GM19324 (cell line): ENCODE measurements at regions not wholly inside any gene's neighbourhood (a gene's known extent, or its start where the extent isn't known, plus 50 kb on each side); places are given as distances from the start of the nearest gene placed in this dataset.
"Not testable (repeated sequence)": the region's sequence is repeated elsewhere in the genome, so short reads cannot be mapped to it uniquely, and the experiment has no call there.

Experiments used
- ATAC-seq: cut with Tn5 transposase; IDR thresholded peaks from one replicate; pipeline ENCODE4 v1.9.1; 2021; ENCODE audit warnings: mild to moderate bottlenecking, moderate library complexity; ENCODE audit not compliant: unreplicated experiment, low FRiP score

DNA sequence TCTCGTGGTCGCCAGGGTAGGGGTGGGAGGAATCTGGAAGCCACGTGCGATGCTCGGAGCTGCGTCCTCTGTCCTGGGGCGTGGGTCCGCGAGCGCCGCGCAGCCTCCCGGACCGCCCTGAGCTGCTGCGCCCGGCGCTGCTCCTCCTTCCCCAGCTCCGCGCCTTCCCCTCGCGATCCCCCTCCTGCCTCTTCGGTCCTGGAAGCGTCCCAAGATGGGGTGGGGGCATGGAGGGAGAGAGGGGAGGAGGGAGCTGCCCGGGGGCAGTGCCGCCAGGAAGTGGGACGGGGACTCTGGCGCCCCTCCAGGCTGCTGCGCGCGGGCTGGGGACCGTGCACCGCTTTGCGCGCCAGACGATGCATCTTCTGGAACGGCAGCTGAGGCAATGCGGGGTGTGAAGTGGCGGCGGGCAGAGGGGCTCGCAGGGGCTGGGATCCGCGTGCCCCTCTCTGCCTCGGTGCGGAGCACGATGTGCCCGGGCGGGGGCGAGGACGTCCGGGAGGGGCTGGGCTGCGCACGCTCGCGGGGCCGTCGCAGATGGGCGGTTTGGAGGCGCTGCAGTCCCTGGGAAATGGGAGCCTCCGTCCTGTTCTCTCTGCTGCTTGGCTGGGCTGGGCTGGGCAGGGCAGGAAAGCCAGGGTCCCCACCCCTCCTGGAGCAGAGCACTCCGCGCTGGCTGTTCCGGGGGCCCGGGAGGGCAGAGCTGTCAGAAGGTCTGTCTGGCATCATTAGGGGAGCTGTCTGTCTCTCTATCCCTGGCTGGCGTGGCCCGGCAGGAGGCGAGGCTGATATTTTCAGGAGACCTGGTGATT lies 388.0 kb downstream of the SEC14L1 start:
- no peak for ATAC-seq

DNA sequence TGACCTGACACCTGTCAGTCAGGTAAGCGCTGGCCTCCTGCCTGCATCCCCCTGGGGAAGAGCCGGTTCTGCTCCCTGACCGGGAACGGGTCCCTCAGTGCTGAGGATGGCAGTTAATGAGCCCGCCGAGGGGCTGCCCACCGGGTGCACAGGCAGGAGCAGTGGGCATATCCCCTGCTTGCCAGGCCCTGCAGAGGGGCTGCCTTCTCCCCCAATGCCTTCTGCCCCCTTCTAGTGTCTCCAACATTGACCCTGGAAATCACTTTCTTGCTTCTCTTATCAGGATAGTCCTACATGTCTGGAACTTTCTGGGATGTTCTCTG lies 388.5 kb downstream of the SEC14L1 start:
- no peak for ATAC-seq

DNA sequence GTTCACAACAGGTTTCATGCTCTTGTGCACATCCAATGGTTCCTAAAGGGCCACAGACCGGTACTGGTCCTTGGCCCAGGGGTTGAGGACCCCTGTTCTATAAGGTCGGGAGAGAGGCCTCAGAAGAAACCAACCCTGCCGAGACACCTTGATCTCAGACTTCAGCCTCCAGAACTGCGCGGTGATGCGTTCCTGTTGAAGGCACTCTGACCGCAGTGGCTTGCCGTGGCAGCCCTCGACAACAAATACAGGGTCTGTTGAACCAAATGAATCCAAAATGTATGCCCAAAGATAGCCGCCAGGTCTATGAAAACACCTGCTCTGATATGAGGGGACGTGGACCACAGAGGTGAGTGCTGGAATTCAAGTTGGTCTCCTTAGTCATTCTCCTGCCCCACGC lies 389.8 kb downstream of the SEC14L1 start:
- no peak for ATAC-seq

DNA sequence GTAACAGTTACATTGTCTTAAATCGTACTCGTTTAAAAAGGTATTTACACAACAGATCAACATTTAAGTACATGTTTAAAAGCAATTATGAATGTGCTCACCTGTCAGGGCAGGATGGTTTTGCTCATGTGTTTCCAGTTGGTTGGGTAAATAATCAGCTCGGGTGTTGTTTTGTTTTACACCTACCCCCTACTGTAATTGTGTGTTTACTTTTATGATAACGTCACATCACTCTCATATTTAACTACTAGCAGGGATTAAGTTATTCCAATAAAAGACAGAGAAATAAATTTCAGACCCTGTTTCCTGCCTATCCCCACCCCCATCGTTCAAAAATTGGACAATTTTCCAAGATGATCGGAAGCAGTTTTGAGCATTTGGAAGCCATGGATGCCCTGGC lies 390.2 kb downstream of the SEC14L1 start:
- no peak for ATAC-seq

DNA sequence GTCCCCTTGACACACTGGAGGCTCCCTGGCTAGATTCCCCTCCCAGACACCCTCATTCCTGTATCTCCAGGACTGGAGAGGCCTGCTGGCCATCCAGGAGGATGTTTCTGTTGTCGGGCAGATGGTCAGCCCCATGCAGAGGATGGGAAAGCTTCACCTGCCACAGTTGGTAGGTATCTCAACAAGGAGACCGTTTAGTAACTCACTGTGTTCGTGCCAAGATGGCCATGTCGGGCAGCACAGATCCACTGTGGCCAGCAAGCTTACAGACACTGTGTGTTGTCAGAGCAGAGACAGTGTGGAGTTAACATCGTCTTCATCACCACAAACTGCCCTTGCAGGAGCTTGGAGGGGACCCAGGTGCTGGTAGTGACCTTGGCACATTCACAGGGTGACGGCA lies 390.9 kb downstream of the SEC14L1 start:
- ATAC-seq: no peak

DNA sequence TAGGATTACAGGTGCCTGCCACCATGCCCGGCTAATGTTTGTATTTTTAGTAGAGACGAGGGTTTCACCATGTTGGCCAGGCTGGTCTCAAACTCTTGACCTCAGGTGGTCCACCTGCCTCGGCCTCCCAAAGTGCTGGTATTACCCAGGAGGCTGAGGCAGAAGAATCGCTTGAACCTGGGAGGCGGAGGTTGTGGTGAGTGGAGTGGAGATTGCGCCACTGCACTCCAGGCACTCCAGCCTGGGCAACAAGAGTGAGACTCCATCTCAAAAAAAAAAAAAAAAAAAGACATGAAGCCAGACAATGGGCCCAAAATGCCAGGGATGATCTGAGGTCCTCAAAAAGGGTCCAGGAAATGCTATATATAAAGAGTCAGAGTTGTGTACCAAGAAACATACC lies 392.9 kb downstream of the SEC14L1 start:
- not testable (repeated sequence) for ATAC-seq

DNA sequence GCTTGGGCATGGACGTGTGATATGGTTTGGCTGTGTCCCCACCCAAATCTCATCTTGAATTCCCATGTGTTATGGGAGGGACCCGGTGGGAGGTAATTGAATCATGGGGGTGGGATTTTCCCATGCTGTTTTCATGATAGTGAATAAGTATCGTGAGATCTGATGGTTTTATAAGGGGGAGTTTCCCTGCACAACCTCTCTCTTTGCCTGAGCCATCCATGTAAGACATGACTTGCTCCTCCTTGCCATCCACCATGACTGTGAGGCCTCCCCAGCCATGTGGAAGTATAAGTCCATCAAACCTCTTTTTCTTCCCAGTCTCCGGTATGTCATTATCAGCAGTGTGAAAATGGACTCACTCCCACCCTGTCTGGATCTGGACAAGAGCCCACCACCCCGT lies 393.4 kb downstream of the SEC14L1 start:
- ATAC-seq: no peak

DNA sequence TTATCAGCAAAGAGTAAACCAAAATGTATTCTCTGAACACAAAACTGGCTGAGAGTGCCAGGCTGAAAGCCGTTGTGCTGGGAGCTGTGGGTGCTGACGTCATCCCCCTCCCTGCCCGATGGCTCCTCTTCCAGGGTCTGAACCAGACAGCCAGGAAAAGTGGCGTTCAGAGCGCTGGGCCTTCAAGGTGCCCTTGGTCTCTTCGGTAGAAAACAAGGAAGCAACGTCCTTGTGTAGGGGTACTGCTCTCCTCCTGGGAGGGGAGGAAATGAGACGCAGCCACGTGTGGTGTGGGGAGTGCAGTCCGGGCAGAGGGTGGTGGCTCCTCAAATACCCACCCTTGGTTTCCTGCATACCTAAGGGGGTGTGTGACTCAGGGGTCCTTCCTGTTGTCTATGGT lies 394.7 kb downstream of the SEC14L1 start:
- ATAC-seq: no peak

DNA sequence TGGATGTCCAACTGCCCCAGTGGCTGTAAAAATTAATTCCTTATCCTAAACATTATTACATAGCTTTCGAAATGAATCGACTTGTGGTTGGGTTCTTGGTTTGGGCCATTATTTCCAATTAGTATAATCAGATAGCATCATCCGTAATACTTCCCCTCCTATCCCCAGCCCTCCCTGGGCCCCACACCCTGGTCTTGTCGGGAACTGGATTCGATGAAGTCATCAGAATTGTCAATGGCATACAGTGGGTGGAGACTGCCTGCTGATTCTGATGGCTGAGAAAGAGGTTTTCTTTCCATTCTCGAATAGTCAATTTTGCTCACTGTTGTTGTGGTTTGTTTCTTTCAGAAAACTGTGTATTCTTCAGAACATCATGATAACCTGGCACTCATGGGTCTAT lies 395.1 kb downstream of the SEC14L1 start:
- ATAC-seq: no peak

DNA sequence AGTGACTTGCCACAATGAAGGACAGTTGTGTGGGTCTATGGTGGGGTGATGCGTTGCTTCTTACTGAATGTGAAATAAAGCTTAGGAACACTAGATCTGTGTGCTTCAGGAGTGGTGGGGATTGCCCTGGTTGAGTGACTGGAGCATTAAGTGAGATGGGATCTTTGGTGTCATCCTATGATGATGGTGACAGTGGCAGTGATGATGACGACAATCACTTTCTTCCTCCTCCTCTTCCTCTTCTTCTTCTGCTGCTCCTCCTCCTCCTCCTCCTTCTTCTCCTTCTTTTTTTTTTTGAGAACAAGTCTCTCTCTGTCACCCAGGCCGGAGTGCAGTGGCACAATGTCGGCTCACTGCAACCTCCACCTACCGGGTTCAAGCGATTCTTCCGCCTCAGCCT lies 396.8 kb downstream of the SEC14L1 start:
- no peak for ATAC-seq

DNA sequence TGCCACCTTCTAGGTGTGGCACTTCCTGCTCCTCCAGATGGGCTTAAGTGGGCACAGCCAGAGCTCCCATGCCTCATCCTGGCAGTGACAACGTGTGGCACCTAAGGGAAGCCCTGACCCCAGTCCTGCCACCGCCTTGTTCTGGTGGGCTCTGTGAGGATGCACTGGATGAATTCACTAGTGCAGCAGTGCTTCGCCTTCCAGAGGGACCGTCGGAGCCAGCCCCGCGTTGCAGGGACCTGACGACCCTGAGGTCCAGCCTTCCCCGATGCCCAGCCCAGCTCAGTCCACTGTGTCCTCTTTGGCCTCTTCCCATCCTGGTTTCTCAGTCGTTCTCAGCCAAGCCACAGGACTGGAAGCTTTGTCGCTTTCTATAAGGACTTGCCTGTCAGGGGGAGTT lies 399.8 kb downstream of the SEC14L1 start:
- no peak for ATAC-seq

DNA sequence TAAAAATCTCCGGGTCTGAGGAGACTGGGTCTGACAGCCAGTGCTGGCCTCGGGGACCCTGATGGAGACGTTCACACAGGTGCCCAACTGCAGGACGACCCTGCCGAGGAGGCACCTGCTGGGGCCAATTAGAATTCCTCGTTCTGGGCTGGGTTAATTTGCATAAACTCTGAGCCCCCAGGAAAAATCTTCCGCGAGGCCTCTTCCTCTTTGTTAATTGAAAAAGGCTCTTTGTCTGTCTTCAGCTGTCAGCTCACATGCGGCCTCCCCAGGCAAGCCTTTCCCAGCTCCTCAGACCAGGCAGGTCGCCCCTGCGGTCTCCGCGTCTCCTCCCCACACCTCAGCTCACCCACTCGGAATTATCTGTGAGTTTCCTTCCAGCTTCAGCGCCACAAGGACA lies 400.2 kb downstream of the SEC14L1 start:
- ATAC-seq: no peak

DNA sequence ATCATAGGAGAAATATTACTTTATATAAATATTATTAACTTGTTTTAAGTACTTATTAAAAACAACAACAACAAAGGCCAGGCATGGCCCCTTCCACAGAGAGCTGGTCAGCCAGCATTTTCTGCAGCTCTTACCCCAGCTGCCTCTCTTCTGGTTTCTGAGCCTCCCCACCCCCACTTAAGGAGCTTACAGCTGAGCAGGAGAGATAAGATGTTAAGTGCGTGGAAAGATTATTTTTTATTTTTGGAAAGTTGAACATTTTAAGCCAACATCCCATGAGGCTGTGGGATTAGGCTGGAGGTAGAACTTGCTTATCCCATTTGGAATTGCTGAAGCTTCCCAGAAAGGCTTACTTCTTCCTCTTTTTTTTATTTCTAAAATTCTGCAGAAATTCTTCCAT lies 401.2 kb downstream of the SEC14L1 start:
- ATAC-seq: no peak

DNA sequence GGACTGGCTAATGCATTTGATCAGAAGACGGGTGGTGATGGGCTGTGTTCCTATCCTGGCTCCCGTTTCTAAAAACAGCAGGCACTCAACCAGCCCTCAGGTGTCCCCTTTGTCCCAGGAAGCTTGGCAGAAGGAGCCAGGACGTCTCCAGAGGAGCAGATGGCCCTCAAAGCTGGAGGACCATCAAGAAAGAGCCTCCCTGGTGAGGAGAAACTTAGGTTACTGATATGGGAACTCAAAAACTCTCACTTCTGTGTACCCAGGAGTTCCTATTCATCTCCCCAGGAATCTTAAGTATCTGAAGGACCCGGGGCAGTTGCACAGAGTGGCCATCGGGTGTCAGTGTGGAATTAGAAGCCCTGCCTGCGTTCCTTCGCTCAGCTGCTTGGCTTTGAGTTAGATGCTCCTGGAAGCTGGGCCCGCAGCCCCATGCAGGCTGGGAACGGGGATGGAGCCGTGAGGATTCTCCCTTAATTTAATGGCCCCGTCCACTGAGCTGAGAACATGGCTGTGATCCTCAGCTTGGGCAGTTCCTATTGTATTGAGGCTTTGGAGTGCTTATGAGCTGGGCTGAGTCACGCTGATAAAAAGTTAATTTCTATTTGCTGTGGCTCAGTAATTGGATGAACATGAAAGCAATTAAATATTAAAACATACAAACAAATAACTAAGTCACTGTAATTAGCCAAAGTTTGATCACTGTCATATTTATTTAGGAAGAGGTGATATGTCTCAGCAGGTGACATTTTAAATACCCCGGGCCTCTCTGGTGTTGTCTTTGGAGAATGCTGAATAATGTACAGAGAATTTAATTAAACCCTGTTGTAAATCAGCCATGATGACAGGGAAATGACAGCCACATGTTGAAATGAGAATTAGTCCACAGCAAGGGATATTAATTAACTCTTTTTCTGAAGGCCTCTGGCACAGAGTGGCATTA lies 402.1 kb downstream of the SEC14L1 start:
- ATAC-seq: no peak

DNA sequence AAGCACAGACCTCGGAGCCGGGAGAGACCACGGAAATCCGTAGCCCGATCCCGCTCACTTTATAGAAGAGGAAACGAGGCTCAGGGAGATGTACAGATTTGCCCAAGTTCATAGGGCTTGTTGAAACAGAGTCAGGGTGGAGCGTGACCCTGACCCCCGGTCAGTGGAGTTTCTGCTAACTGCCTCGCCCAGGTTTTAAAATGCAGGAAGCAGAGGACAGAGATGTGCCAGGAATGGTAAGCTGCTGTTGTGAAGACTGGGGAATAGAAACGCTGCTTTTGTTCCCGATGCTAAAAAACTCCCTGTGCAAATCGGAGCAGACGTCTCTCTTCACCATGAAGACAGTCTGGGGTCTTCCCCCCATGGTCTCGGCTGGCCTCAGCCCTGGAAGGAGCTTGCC lies 403.0 kb downstream of the SEC14L1 start:
- ATAC-seq: no peak

DNA sequence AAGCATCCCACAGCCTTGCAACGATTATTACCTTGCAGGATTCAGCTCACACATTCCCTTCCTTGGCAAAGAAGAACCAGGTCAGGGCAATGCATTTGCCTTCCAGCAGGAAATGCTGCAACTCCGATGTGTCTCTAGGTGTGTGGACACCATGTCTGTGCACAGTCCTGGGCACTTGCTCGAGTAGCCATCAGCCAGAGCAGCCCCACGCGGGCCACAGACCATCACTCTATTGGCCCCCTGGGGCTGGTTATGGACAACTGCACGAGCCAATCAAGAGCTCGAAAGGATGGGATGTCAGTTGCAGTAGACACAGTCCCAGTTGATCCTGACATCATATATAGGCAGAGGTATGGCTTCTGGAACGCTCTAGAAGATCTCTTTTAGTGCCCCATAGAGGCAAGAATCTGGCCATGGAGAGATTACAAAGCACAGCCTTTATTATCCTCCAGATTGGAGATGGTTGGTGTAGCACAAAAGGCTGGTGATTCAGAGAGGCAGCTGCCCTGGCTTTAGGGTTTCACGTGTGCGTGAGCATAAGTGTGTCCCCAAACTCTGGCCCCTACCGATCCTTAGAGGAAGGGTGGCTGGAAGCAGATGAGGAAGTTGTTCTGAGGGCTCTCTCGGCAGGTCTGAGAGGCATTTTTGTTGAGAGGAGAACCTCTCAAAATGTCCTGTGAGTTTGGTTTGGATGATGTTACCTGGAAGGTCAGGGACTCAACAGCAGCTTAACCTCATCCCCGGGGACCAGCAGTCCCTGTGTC lies 403.8 kb downstream of the SEC14L1 start:
- ATAC-seq: no peak

DNA sequence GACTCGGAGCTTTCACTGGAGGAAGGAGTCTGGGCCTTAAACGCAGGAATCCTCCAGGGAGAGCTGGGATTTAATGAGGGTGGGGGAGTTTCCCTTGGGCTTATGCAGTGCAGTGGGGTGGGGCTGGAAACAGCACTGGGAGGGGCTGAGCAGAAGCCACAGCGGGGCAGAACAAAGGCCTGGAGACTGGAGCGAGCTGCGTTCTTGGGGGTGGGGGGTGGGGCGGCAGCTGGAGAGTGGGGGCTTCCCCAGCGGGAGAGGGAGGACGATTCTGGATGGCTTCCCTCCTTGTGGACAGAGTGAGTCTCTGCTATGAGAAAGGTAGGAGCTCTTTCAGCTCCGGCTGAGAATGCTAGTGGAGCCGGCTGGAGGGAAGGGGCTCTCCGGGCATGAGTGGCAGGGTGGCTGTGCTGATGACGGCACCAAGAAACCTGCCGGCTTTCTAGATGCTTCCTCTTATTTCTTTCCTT lies 406.0 kb downstream of the SEC14L1 start:
- ATAC-seq: no peak

DNA sequence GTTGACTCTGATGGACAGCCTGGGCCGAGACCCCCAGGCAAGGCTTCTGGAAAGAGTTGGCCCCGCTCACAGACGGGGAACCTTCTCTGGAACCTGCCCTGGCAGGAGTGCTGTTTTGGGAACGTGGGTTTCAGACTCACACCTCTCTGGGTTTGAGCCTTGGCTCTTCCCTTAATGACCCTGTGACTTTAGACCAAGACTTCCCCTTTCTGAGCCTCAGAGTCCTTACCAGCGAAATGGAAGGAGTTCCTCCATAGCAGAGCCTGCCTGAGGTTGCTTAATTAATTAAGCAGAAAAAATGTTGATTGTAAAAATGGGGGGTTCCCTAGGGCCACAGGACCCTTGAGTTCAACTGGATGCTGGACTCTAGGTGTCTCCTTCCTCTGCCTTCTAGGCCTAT lies 408.2 kb downstream of the SEC14L1 start:
- ATAC-seq: no peak

DNA sequence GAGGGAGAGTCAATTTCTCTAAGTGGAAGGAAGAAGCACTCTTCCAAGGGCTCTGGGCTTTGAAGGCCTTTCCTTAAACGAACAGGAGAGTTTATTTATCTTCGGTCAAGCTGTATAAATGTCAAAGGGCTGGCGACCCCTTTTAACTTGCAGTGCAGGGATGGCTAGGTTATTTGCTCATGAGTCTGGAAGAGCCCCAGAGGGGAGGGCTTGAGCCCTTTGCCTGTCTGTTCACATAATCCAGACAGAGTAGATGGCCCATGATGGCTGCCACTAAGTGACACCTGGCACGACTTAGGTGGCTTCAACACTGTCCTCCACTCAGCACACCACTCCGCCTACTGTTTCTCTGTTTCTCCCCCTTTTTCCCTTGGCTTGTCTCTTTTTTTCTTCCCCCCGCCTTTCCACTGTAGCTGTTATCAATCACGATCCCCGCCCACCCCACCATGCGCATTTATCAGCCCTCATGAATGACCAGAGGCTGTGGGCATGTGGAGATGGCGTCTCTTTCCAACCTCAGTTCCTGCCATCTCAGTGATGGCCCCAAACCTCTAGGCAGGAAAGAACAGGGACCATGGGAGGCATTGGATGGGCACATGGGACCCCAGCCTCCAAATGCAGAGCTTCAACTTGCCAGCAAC lies 408.7 kb upstream of the TNRC6C start:
- ATAC-seq: no peak

DNA sequence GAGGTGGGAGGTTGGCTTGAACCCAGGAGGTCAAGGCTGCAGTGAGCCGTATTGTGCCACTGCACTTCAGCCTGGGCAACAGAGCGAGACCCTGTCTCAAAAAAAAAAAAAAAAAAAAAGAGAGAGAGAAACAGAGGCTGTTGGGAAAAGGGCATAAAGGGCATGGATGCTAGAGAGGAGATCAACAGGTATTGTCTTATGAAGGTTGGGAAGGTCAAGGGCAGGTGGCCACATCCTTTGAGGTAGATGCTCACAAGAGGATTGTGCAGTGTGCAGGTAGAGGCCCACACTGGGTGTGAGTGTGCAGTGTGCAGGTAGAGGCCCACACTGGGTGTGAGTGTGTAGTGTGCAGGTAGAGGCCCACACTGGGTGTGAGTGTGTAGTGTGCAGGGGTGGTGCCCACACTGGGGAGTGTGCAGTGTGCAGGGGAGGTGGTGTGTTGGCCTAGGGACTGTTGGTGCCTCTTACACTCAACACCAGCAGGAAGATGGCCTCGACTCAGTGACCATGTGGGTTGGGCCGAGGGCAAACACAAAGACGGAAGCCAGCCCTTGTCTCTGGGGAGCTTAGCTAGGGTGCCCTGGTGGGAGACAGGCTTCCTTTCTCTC lies 404.9 kb upstream of the TNRC6C start:
- ATAC-seq: no peak
